Nephron progenitor cell (in vitro differentiated cells): ENCODE measurements at regions not wholly inside any gene's neighbourhood (a gene's known extent, or its start where the extent isn't known, plus 50 kb on each side); places are given as distances from the start of the nearest gene placed in this dataset.

Experiments
- DNase-seq: peaks from one replicate; pipeline ENCODE4 v3.0.0; 2021
- H3K27ac Mint-ChIP-seq: 2 replicates; pipeline ENCODE4 v1.8.0; 2021; ENCODE audit warnings: mild to moderate bottlenecking, moderate library complexity, mixed read lengths
- H3K27me3 Mint-ChIP-seq: 2 replicates; pipeline ENCODE4 v1.8.0; 2021; ENCODE audit warnings: mild to moderate bottlenecking, low read depth, mixed read lengths; ENCODE audit not compliant: poor library complexity
- H3K36me3 Mint-ChIP-seq: 2 replicates; pipeline ENCODE4 v1.8.0; 2021; ENCODE audit warnings: low read depth, mixed read lengths
- H3K4me1 Mint-ChIP-seq: 2 replicates; pipeline ENCODE4 v1.8.0; 2021; ENCODE audit warnings: mixed read lengths
- H3K4me3 Mint-ChIP-seq: 2 replicates; pipeline ENCODE4 v1.8.0; 2021; ENCODE audit warnings: mild to moderate bottlenecking, moderate library complexity, mixed read lengths
- H3K9me3 Mint-ChIP-seq: 2 replicates; pipeline ENCODE4 v1.8.0; 2021; ENCODE audit warnings: mild to moderate bottlenecking, moderate library complexity, mixed read lengths
- TF ChIP-seq, protein P1 (sequence below): fragments of 200-600 bp; sonication (generic); IDR thresholded peaks from 2 replicates; pipeline ENCODE4 v1.5.0; 2021; ENCODE audit warnings: antibody characterized with exemption

DNA sequence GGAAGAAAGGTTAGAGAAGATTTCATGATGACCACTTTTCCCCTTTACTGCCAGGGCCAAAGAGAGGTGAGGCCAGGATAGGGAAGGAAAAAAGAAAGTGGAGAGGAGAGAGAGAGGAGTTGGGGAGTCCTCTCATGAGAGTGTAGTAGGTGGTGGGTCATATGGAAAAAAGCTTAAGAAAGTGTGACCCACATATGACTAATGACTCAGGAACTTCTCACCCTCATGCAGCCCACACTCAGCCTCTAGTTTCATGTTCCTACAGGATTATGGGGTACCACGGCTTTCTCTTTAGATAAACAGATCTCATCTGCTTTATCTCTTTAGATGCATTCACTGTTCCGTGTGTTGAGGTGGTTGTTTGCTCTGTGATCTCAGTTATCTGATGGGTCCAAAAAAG lies 462.5 kb upstream of the IGFBP3 start:
- peak overlapping the region; percentile 93 for H3K27ac Mint-ChIP-seq
- no peak for DNase-seq
- TF ChIP-seq, protein P1, sequence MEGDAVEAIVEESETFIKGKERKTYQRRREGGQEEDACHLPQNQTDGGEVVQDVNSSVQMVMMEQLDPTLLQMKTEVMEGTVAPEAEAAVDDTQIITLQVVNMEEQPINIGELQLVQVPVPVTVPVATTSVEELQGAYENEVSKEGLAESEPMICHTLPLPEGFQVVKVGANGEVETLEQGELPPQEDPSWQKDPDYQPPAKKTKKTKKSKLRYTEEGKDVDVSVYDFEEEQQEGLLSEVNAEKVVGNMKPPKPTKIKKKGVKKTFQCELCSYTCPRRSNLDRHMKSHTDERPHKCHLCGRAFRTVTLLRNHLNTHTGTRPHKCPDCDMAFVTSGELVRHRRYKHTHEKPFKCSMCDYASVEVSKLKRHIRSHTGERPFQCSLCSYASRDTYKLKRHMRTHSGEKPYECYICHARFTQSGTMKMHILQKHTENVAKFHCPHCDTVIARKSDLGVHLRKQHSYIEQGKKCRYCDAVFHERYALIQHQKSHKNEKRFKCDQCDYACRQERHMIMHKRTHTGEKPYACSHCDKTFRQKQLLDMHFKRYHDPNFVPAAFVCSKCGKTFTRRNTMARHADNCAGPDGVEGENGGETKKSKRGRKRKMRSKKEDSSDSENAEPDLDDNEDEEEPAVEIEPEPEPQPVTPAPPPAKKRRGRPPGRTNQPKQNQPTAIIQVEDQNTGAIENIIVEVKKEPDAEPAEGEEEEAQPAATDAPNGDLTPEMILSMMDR: no peak
- H3K27me3 Mint-ChIP-seq: peaks cover 7% of the 10 kb centered on the region
- H3K9me3 Mint-ChIP-seq: peaks cover 45% of the 10 kb centered on the region
- no peak overlapping the region for H3K4me3 Mint-ChIP-seq
- H3K36me3 Mint-ChIP-seq: peaks cover 37% of the 10 kb centered on the region
- H3K4me1 Mint-ChIP-seq: peaks cover 19% of the 10 kb centered on the region

DNA sequence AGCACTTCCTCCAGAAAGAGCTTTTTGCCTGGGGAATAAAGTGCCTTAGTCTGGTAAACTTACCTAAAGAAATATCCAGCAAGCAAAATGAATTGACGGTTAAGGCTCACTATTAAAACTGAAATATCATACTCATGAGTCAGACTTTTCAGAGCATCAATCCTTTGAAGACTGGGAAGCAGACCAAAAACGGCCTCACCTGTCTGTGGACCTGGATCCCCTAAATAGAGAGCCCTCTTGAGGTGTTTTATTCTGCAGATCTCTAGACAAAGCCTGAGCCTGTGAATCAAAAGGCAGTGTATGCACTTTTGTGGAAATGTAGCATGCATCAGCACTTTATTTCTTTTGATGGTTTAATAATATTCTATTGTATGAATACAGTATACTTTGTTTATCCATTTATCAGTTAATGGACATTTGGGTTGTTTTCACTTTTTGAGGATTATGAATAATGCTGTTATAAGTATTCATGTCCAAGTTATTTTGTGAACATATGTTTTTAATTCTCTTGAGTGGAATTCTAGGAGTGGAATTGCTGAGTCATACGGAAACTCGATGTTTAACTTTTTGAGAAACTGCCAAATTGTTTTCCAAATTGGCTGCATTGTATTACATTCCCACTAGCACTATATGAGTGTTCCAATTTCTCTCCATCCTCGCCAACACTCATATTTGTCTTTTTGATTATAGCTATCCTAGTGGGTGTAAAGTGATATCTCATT lies 449.0 kb upstream of the IGFBP3 start:
- Mint-ChIP-seq H3K36me3 (peaks cover 7% of the 10 kb centered on the region), H3K9me3 (peaks cover 44% of the 10 kb centered on the region), H3K27ac (no peak overlapping the region), H3K4me1 (no peaks in the 10 kb centered on the region), H3K27me3 (peaks cover 6% of the 10 kb centered on the region), H3K4me3 (no peak overlapping the region)
- no peak for DNase-seq
- TF ChIP-seq, protein P1: no peak

DNA sequence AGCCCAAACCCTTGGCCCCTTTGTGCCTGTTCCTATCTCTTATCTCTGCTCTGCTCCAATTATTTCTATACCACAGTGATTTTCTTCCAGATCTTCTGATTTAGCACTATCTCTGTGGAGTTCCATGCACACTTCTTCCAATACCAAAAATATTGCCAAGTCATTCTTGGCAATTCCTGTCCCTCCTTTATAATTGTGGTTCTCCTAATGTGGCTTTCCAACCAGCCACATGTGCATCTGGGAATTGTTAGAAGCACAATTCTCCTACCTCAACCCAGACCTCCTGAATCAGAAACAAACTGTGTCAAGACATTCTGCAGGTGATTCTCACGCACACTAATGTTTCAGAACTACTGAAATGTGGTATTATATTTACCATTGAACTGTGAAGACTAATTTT lies 447.8 kb upstream of the IGFBP3 start:
- Mint-ChIP-seq H3K9me3 (peaks cover 39% of the 10 kb centered on the region), H3K4me1 (peaks cover 6% of the 10 kb centered on the region), H3K27me3 (peaks cover 6% of the 10 kb centered on the region), H3K36me3 (peaks cover 7% of the 10 kb centered on the region), H3K27ac (no peak overlapping the region), H3K4me3 (no peak overlapping the region)
- TF ChIP-seq, protein P1: no peak
- no peak for DNase-seq

DNA sequence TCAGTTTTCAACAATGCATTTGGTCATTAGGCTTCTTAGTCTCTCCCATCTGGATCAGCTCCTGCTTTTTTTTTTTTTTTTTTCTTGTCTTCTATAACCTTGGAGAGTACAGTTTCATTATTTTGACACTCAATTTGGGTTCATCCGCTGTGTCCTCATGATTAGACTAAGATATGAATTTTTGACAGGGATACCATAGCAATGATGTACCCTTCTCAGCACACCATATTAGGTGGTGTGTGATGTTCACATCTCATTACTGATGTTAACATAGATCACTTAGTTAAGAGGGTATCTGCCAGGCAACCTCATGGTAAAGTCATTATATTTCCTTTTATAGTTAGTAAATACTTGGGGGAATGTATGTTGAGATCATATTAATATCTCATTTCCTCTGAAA lies 445.5 kb upstream of the IGFBP3 start:
- peaks cover 4% of the 10 kb centered on the region for H3K27me3 Mint-ChIP-seq
- no peak overlapping the region for H3K27ac Mint-ChIP-seq

DNA sequence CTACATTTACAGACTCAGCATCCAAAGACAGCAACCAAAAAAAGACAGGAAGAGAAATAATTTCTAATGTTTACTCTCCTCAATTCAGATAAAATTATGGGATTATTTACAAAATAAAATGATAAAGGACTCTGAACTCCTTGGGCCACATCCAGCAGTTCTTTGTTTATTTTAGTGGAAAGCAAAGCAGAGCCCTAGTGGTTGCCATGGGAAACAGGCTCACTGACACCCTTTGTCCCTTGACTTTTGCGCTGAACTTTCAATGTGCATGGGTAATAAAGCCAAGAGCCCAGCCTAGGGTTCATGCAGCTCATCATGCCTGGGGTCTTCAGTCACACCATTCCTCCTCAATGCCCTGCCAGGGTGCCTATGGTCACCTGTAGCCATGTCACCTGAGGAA lies 442.6 kb upstream of the IGFBP3 start:
- peaks cover 25% of the 10 kb centered on the region for H3K4me1 Mint-ChIP-seq
- H3K36me3 Mint-ChIP-seq: peaks cover 7% of the 10 kb centered on the region
- TF ChIP-seq, protein P1: peak; percentile 20
- no peak overlapping the region for H3K27ac Mint-ChIP-seq
- no peak for DNase-seq
- no peak overlapping the region for H3K4me3 Mint-ChIP-seq
- peaks cover 4% of the 10 kb centered on the region for H3K27me3 Mint-ChIP-seq
- H3K9me3 Mint-ChIP-seq: peaks cover 15% of the 10 kb centered on the region

More for the DNA sequence above, 445.5 kb upstream of the IGFBP3 start:
- peaks cover 14% of the 10 kb centered on the region for H3K4me1 Mint-ChIP-seq
- no peak overlapping the region for H3K4me3 Mint-ChIP-seq
- TF ChIP-seq, protein P1: no peak
- no peak for DNase-seq
- peaks cover 20% of the 10 kb centered on the region for H3K9me3 Mint-ChIP-seq
- H3K36me3 Mint-ChIP-seq: peaks cover 7% of the 10 kb centered on the region

DNA sequence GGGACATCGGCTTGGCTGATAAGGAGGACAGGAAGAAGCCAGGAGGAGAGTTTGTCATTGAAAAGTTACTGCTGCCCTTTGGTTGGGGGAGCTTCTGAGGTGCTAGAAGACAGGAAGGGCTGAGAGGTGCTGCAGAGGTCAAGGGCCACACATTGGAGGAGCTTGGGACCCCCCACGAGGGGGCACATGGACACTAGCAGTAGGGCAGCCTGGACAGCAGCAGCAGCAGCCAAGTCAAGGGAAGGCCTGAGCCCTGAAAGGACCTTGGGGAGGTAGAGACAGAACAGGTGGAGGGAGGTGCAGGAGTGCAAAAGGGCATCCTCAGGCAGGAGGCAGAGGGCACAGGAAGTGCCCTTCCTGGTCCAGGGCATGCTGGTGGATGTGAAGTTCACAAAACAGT lies 439.7 kb upstream of the IGFBP3 start:
- H3K27me3 Mint-ChIP-seq: peaks cover 4% of the 10 kb centered on the region
- no peak overlapping the region for H3K4me3 Mint-ChIP-seq
- no peaks in the 10 kb centered on the region for H3K36me3 Mint-ChIP-seq
- no peak for DNase-seq
- H3K9me3 Mint-ChIP-seq: no peaks in the 10 kb centered on the region
- peaks cover 25% of the 10 kb centered on the region for H3K4me1 Mint-ChIP-seq
- TF ChIP-seq, protein P1: no peak
- no peak overlapping the region for H3K27ac Mint-ChIP-seq
